ENCODE measurements at regions not wholly inside any gene's neighbourhood (a gene's known extent, or its start where the extent isn't known, plus 50 kb on each side); places are given as distances from the start of the nearest gene placed in this dataset.

DNA sequence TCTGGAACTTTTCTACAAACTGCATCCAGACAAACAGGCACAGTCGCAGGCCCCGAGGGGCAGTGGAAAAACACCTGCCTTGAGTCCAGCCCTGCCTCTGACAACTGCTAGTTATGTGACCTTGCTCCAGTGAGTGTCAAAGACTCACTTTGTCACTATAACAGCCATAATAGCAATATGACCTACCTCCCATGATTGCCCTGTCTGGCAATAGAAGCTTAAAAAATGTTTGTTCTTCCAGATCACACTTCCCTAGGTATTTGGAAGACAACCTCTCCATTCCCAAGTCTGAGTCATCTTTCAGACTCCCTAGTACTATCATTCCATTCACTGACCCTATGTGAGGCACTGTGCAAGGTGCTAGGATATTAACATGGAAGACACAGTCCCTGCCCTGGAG lies 74.5 kb downstream of the RPL27A start:
- no peaks in the 10 kb centered on the region for H3K9me3 ChIP-seq (ENCODE audit: control insufficient read depth, low read depth, low read length)
- no peak overlapping the region for H3K4ac ChIP-seq (ENCODE audit: low read depth, low read length)
- no peak overlapping the region for H3T11ph ChIP-seq (ENCODE audit: low read length)
- no peak overlapping the region for H3K14ac ChIP-seq (ENCODE audit: insufficient read depth, low read length)
- no peak overlapping the region for H2BK120ac ChIP-seq (ENCODE audit: low read depth, low read length, poor library complexity, severe bottlenecking)
- H3K4me2 ChIP-seq (ENCODE audit: insufficient read depth, insufficient read length, low read length): no peak overlapping the region
- no peak overlapping the region for H4K8ac ChIP-seq (replicated peaks; ENCODE audit: insufficient read length, low read depth, low read length)
- Mint-ChIP-seq H3K27ac (peak overlapping the region in 1 of 3 experiments; percentile 18; a peak in 2 of 7 replicates), H3K27me3 (ENCODE audit: low read depth) (no peaks in the 10 kb centered on the region), H3K4me1 (no peaks in the 10 kb centered on the region), H3K9me3 (0 out of 5 replicates have a peak, but pooled peaks cover 0 to 2% of the 10 kb centered on the region in 2 experiments), H3K4me3 (no peak overlapping the region), H3K36me3 (ENCODE audit: insufficient read depth in 1 of 3, low read depth in 3 of 3) (peaks cover 0 to 2% (median 0%) of the 10 kb centered on the region in 3 experiments; a peak in 1 of 7 replicates)
- H2BK5ac ChIP-seq (ENCODE audit: insufficient read length, low read length): no peak overlapping the region
- TF ChIP-seq, protein P1, sequence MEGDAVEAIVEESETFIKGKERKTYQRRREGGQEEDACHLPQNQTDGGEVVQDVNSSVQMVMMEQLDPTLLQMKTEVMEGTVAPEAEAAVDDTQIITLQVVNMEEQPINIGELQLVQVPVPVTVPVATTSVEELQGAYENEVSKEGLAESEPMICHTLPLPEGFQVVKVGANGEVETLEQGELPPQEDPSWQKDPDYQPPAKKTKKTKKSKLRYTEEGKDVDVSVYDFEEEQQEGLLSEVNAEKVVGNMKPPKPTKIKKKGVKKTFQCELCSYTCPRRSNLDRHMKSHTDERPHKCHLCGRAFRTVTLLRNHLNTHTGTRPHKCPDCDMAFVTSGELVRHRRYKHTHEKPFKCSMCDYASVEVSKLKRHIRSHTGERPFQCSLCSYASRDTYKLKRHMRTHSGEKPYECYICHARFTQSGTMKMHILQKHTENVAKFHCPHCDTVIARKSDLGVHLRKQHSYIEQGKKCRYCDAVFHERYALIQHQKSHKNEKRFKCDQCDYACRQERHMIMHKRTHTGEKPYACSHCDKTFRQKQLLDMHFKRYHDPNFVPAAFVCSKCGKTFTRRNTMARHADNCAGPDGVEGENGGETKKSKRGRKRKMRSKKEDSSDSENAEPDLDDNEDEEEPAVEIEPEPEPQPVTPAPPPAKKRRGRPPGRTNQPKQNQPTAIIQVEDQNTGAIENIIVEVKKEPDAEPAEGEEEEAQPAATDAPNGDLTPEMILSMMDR (conservative IDR thresholded peaks at IDR 0.05): no peak
- no CpG with 5 or more reads among the region's 2 CpGs for WGBS (ENCODE audit: extremely low coverage, insufficient read length, low lambda C conversion rate)
- H3K27ac ChIP-seq (ENCODE audit: insufficient read length, low read depth, low read length): no peak overlapping the region
- no peaks in the 10 kb centered on the region for H3K23me2 ChIP-seq (ENCODE audit: insufficient read length, low read depth, low read length, poor library complexity, severe bottlenecking)
- no peak overlapping the region for H3K9ac ChIP-seq (ENCODE audit: extremely low read depth, insufficient read length, low read length)
- H2BK20ac ChIP-seq (ENCODE audit: low read depth, low read length, poor library complexity, severe bottlenecking): no peak overlapping the region
- no peak overlapping the region for H3K56ac ChIP-seq (ENCODE audit: insufficient read length, low read depth, low read length)
- H3K23ac ChIP-seq (ENCODE audit: insufficient read length, low read depth, low read length): no peak overlapping the region
- no peaks in the 10 kb centered on the region for H3K4me1 ChIP-seq (ENCODE audit: insufficient read depth, low read length)
- H3K79me1 ChIP-seq (ENCODE audit: insufficient read depth, low read depth, low read length, poor library complexity, severe bottlenecking): no peaks in the 10 kb centered on the region
- H2BK15ac ChIP-seq (ENCODE audit: low read depth, low read length): no peak overlapping the region
- no peak overlapping the region for H2BK12ac ChIP-seq (ENCODE audit: insufficient read length, low read depth, low read length)
- no peak overlapping the region for H2AFZ ChIP-seq (ENCODE audit: low read length)
- H2AK5ac ChIP-seq (ENCODE audit: insufficient read length, low read length): no peak overlapping the region
- no peaks in the 10 kb centered on the region for H3K27me3 ChIP-seq (ENCODE audit: insufficient read depth, low read length)
- no peaks in the 10 kb centered on the region for H3K79me2 ChIP-seq (ENCODE audit: insufficient read depth, low read length)
- H4K91ac ChIP-seq (ENCODE audit: insufficient read length, low read depth, low read length): no peak overlapping the region
- H4K20me1 ChIP-seq (ENCODE audit: control insufficient read depth, insufficient read depth, insufficient read length): no peaks in the 10 kb centered on the region
- no peak overlapping the region for H4K5ac ChIP-seq (ENCODE audit: insufficient read length, low read depth, low read length)
- no peak overlapping the region for H3K18ac ChIP-seq (ENCODE audit: insufficient read length, low read depth, low read length)
- no peak for DNase-seq

Measured in H9 (cell line).